ENCODE measurements at regions not wholly inside any gene's neighbourhood (a gene's known extent, or its start where the extent isn't known, plus 50 kb on each side); places are given as distances from the start of the nearest gene placed in this dataset.

- no peak for DNase-seq
Measured at GRCh38 chr4:115729739-115730266, 616.4 kb upstream of the NDST4 start.

DNA sequence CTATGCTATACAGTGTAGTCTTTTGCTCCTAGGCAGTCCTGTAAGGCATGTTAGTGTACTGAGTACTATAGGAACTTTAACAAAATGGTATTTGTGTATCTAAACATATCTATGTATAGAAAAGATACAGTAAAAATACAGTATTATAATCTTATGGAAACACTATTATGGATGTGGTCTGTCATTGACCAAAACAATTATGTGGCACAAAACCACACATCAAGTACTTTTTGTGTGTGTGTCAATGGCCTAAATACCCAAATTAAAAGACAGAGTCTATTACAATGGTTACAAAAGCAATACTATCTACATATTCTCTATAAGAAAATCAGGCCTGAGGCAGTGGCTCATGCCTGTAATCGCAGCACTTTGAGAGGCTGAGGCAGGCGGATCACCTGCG is 610.2 kb upstream of the NDST4 start:
- DNase-seq, result no peak

DNA sequence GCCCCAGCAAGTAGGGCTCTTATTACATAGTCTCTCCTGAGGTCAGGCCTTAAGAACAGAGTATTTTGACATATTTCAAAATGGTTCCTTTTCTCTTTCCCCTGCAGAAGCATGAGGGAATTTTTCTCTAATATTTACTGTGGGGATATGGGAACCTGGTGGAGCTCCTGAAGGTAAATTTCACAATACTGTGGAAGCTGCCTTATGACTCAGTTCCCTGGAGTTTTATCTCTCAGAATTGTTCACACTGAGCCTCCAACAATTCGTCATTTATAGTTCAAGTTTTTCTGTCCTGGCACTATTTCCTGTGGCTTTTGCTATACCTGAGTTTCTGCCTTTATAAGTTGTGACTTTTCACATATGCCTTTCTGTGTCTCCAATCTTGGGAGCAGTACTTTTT is 607.2 kb upstream of the NDST4 start:
- no peak for DNase-seq

- DNase-seq, result no peak
Measured at GRCh38 chr4:115711575-115711974, 598.2 kb upstream of the NDST4 start.

DNA sequence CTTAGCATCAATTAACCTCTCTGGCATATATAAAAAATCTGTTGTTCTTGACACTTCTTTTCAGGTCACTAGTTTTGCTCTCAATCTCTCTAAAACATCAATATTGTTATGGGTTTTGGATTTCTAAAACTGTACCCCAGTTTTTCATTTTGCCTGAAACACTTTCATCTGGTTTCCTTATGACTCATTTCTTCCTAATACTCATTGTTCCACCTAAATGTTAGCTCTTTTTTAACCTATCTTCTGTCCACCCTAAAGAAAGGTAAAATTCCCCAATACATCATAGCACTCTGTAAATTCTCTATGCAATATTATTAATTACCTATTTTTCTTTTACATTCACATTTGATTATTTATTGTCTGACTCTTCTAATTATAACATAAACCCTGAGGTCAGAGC is 575.5 kb upstream of the NDST4 start:
- DNase-seq, result no peak

- no peak for DNase-seq
Measured at GRCh38 chr4:115687052-115687755, 573.8 kb upstream of the NDST4 start.

DNA sequence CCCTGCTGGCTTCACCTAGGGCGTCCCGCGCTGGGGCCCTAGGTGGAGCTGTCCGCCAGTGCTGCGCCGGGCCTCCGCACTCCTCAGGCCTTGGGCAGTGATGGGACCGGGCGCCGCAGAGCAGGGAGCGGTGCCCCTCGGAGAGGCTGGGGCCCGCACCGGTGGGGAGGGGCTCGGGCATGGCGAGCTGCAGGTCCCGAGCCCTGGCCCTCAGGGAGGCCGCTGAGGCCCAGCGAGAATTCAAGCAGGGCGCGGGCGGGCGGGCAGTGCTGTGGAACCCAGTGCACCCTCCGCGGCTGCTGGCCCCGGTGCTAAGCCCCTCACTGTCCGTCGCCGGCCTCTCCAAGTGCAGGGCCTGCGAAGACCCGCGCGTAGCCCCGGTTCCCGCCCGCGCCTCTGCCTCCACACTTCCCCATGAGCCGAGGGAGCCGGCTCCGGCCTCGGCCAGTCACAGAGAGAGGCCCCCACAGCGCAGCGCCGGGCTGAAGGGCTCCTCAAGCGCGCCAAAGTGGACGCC is 565.1 kb upstream of the NDST4 start:
- no peak for DNase-seq

- no peak for DNase-seq
Measured at GRCh38 chr4:115675719-115676118, 562.3 kb upstream of the NDST4 start.

DNA sequence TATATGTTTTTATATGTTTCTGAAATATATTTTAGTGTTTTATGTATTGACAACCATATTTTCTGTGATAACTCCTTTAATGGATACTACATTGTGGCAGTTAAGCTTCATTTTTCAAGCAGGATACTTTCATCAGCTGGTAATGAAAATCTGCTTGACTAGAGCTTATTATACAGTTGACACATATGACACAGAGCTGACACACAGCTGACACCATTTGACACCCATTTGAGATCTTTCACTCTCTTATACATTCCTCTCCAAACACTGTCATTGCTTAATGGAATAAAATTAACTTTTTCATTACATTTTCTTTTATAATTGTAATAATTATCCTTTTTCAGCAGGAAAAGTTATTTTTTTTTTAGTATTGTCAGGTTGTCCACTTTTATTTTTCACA is 561.1 kb upstream of the NDST4 start:
- DNase-seq, result no peak

DNA sequence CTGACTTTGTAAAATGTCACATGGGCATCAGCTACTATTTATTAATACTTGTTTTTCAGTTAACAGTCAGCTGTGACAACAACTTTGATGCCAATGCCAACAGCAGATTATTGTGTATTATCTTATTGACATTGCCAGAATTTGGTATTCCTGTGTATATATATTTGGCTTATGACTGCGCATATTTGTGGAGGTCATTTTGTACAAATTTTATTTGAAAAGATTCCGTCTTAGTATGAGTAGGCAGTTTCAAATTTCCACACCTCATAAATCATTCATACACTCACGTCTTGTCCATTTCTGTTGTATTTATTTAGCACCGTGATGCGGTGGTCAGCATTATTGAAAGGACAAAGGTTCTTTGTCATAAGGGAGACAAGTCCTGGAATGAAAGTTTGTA is 558.2 kb upstream of the NDST4 start:
- no peak for DNase-seq

- DNase-seq, result no peak
Measured at GRCh38 chr4:115670930-115671329, 557.5 kb upstream of the NDST4 start.

- no peak for DNase-seq
Measured at GRCh38 chr4:115668396-115668795, 555.0 kb upstream of the NDST4 start.

- peak; percentile 92 for DNase-seq
Measured at GRCh38 chr4:115664285-115664684, 550.9 kb upstream of the NDST4 start.

- DNase-seq, result peak; percentile 47
Measured at GRCh38 chr4:115660465-115660864, 547.0 kb upstream of the NDST4 start.

GRCh38 chr4:115657991-115658650 is 544.7 kb upstream of the NDST4 start:
- DNase-seq, result no peak

- no peak for DNase-seq
Measured at GRCh38 chr4:115655626-115656025, 542.2 kb upstream of the NDST4 start.

DNA sequence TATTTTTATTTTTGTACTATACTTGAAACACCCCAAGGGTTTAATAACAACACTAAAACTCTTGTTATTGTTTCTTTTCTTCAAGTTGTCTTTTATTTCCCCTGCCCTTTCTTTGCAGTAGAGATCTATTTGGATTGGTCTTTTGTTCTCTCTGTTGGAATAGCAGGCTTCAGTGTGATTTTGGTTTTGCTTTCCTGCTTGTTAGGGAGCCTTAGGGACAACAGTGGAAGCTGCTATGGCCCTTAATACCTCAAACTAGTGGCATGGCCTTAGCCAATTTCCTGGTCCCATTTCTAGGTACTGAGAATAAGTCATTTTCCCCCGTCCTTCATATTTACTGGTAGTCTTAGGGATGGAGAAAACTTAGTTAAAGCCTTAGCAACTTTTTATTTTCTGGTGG is 535.4 kb upstream of the NDST4 start:
- DNase-seq, result no peak

DNA sequence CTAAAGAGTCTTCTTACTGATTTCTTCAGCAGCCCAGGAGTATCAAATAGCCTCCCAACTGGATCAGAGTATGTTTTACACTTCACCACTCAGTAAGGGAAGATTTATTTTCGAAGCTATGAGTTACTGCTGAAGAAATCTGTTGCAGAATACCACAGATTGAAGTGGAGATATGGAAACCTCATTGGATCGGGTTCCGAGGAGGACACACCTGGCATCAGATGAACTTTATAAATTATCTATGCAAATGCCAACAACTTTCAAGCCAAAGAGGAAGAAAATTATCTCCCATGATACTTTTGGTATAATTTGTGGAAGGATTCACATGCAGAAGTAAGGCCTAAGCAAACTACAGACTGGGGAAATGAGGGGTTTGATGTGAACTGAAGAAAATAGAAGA is 515.9 kb upstream of the NDST4 start:
- DNase-seq, result no peak

DNA sequence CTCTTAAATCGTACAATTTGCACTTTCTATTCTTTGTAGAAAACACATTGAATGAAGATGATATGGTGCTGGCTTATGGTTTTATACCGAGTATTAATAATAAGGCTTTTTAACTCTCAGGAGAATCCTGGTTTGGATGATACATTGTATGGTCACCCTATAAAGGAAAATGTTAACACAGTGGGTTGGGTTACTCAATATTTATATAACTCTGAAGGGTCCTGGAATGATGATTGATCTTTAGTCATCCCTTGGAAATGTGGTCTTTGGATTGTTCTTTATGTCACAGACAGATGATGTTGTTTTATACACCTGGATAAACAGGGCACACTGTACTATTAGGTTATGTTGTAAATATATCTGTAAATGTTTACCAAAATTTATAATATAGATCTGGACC is 496.2 kb upstream of the NDST4 start:
- no peak for DNase-seq

DNA sequence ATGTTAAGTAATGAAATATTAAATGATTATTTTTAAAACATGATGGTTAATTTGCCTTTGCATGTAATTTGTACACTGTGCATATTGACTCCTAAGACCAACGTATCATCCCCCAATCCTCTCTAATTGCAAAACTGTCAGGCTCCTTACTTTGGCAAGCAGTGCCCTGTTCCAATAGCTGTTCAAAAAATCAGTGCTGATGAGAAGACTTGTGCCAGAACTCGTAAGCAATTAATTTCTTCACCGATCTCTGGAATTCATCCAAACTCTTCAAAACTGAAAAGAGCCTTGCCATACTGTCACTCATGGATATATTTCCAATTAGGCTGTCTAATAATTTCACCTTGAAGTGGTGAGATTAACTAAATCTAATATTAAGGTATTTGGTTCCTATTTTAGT is 493.9 kb upstream of the NDST4 start:
- DNase-seq, result no peak

GRCh38 chr4:115596265-115597001 is 483.0 kb upstream of the NDST4 start:
- no peak for DNase-seq

DNA sequence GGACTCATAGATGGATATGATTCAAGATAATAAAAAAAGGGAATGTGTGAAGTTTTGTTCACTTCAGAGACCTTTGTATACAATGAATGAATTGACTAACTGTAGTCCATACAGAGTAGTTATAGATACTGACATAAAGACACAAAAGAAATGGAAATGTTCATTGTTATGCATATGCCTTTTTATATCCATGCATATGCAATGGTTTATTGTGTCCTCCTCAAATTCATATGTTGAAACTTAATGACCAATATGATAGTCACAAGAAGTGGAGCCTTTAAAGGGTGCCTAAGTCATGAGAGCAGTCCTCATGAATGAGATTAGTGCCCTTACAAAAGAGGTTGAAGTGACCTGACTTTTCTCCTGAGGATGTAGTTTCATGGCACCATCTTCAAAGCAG is 467.5 kb upstream of the NDST4 start:
- DNase-seq, result no peak

DNA sequence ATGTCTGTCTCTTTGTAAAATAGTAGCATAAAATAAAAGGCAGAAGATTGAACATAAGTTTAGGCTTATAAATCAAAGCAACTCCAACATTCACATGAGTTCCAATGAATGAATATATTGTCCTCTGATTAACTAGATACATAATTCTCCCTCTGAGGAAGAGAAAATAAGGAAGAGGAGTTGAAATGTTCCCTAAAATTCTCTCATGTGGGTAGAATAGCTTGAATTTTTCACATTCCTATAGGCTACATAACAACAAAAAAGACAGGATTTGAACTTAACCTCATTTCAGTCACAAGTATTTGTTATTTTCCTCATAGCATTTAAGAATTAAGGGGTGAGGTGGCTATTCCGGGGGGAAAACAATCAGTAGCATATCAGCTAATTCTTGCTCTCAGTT is 462.4 kb upstream of the NDST4 start:
- DNase-seq, result no peak

DNA sequence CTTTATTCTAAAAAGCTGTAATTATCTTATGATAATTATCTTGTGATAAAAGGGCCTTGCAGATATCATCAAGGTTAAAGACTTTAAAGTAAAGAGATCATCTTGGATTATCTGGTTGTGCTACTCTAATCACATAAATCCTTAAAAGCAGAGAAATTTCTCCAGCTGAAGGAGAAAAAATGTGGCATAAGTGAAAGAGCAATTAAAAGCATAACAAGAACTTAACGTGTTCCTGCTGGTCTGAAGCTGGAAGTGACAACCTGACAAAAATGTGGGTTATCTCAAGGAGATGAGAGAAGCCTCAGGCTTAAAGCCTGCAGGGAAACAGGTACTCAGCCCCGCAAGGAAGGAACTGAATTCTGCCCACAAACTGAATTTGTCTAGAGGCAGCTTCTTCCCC is 449.1 kb upstream of the NDST4 start:
- peak; percentile 47 for DNase-seq
